ENCODE measurements at regions not wholly inside any gene's neighbourhood (a gene's known extent, or its start where the extent isn't known, plus 50 kb on each side); places are given as distances from the start of the nearest gene placed in this dataset.

GRCh38 chr6:148208298-148208697, 134.3 kb upstream of the SASH1 start:
- TF ChIP-seq HMGXB4 (CRISPR knock-in tag; IDR thresholded peaks at IDR 0.05) (no peak), ZNF121 (CRISPR knock-in tag; IDR thresholded peaks at IDR 0.05) (no peak), ZNF263 (CRISPR knock-in tag; IDR thresholded peaks at IDR 0.05; ENCODE audit: low read depth) (no peak)
